ENCODE measurements at regions not wholly inside any gene's neighbourhood (a gene's known extent, or its start where the extent isn't known, plus 50 kb on each side); places are given as distances from the start of the nearest gene placed in this dataset.

DNA sequence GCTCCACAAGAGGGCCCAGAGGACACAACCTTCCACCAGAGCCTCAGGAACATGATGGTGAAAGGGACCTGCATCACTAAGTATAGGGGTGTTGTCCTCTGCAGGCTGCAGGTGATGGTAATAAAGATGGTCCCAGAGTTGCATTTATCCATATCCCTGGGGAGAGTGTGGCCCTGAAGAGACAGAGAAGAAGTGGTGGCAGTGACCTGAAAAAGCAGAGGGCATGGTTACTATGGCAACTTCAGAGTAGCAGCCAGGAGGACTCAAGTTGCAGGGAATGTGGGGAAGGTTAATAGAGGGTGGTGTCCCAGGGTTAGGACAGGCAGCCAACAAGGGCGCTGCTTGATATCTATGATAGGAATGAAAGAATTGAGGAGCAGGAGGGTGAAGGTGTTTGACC, 57.1 kb downstream of the HLA-A start:
- TF ChIP-seq, protein P1, sequence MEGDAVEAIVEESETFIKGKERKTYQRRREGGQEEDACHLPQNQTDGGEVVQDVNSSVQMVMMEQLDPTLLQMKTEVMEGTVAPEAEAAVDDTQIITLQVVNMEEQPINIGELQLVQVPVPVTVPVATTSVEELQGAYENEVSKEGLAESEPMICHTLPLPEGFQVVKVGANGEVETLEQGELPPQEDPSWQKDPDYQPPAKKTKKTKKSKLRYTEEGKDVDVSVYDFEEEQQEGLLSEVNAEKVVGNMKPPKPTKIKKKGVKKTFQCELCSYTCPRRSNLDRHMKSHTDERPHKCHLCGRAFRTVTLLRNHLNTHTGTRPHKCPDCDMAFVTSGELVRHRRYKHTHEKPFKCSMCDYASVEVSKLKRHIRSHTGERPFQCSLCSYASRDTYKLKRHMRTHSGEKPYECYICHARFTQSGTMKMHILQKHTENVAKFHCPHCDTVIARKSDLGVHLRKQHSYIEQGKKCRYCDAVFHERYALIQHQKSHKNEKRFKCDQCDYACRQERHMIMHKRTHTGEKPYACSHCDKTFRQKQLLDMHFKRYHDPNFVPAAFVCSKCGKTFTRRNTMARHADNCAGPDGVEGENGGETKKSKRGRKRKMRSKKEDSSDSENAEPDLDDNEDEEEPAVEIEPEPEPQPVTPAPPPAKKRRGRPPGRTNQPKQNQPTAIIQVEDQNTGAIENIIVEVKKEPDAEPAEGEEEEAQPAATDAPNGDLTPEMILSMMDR (IDR thresholded peaks at IDR 0.05), result no peak
- TF ChIP-seq POLR2AphosphoS5 (IDR thresholded peaks at IDR 0.05) (no peak), POLR2A (IDR thresholded peaks at IDR 0.05) (no peak)
- WGBS, result 87% methylated on average over 1 of the region's 1 CpG
- Histone ChIP-seq H3K27ac (no peak overlapping the region), H3K4me3 (no peak overlapping the region), H3K9me3 (no peaks in the 10 kb centered on the region), H3K27me3 (replicated peaks; ENCODE audit: insufficient read depth) (no peaks in the 10 kb centered on the region), H3K4me1 (replicated peaks) (no peaks in the 10 kb centered on the region), H3K36me3 (no peaks in the 10 kb centered on the region)
- DNase-seq (ENCODE audit: low spot score), result no peak
- intact Hi-C loops (cut with DNase I), result no loop called here

DNA sequence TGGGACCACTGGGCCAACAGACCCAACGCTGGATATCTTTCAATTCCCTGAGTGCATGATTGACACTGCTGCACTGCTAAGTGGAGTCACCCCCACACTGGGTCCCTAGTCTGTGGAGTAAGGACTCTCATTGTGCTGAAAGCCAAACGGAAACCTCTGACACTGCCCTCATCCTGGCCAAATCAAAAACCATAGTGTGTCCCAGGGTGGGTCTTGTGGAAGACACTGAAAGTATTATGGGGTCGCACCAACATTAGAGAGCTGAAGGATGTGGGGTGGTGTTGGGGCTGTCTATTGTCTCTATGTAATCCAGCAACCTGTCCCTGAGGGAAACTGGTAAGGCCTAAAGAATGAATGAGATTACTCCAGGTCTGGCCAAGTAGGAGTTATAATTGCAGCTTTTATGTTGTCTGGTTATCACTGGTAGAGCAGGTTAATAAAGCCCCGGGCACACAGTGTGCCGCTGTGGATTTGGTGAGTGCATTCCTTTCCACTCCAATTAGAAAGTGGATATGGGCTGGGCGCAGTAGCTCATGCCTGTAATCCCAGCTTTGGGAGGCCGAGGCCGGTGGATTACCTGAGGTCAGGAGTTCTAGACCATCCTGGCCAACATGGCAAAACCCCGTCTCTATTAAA, 57.9 kb downstream of the HLA-A start:
- no peaks in the 10 kb centered on the region for H3K36me3 ChIP-seq
- intact Hi-C loops (cut with DNase I), result no loop called here
- no peak overlapping the region for H3K4me3 ChIP-seq
- TF ChIP-seq POLR2A (IDR thresholded peaks at IDR 0.05) (no peak), POLR2AphosphoS5 (IDR thresholded peaks at IDR 0.05) (no peak)
- TF ChIP-seq, protein P1 (IDR thresholded peaks at IDR 0.05), result no peak
- no peaks in the 10 kb centered on the region for H3K4me1 ChIP-seq (replicated peaks)
- no peak for DNase-seq (ENCODE audit: low spot score)
- no peaks in the 10 kb centered on the region for H3K9me3 ChIP-seq
- H3K27ac ChIP-seq, result no peak overlapping the region
- WGBS, result 90% methylated on average over 9 of the region's 9 CpGs
- H3K27me3 ChIP-seq (replicated peaks; ENCODE audit: insufficient read depth), result no peaks in the 10 kb centered on the region

DNA sequence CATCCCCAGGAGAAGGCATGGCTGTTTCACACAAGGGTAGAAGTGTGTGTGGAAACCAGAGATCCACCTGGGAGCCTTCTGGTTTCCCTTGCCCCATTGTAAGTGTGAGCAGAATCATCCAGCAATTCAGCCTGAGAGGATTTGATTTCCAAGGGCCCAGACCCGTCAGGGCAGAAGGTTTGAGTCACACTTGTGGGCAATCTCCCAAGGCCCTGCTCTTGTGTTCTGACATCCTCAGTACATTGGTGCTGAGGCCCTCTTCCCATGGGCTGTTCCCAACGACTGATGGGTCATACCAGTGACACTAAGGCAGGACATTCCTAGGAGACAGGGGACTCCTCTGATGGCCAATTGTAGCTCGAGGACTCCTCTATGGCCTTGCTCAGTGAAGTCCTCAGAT, 58.2 kb upstream of the POLR1H start:
- no peak overlapping the region for H3K27ac ChIP-seq
- no peaks in the 10 kb centered on the region for H3K36me3 ChIP-seq
- no peaks in the 10 kb centered on the region for H3K27me3 ChIP-seq (replicated peaks; ENCODE audit: insufficient read depth)
- 72% methylated on average over 3 of the region's 3 CpGs for WGBS
- TF ChIP-seq POLR2A (IDR thresholded peaks at IDR 0.05) (no peak), POLR2AphosphoS5 (IDR thresholded peaks at IDR 0.05) (no peak)
- TF ChIP-seq, protein P1 (IDR thresholded peaks at IDR 0.05), result no peak
- no peaks in the 10 kb centered on the region for H3K9me3 ChIP-seq
- no peak overlapping the region for H3K4me3 ChIP-seq
- intact Hi-C loops (cut with DNase I), result no loop called here
- no peak for DNase-seq (ENCODE audit: low spot score)
- no peaks in the 10 kb centered on the region for H3K4me1 ChIP-seq (replicated peaks)

DNA sequence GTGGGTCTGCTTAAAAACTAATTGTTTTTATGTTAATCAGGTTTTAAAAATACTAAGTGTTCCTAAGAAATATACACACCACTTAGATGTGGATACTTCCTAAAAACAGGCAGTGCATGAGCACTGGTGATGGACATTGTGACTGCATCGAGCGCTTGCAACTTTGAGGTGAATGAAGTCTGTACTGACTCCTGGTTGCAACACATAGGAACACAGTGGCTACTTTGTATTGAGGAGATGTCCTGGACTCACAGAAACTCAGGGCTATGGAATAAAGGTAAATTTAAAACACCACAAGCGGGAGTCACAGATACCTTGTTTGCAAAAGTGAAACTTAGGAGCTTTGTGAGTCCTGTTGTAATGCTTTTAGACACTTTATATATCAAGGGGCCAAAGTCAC, 55.6 kb upstream of the POLR1H start:
- Histone ChIP-seq H3K4me1 (replicated peaks) (no peaks in the 10 kb centered on the region), H3K9me3 (no peaks in the 10 kb centered on the region), H3K27me3 (replicated peaks; ENCODE audit: insufficient read depth) (no peaks in the 10 kb centered on the region), H3K27ac (no peak overlapping the region), H3K4me3 (no peak overlapping the region), H3K36me3 (no peaks in the 10 kb centered on the region)
- WGBS, result 94% methylated on average over 3 of the region's 3 CpGs
- TF ChIP-seq POLR2A (IDR thresholded peaks at IDR 0.05) (no peak), POLR2AphosphoS5 (IDR thresholded peaks at IDR 0.05) (no peak)
- TF ChIP-seq, protein P1 (IDR thresholded peaks at IDR 0.05), result no peak
- DNase-seq (ENCODE audit: low spot score), result no peak
- intact Hi-C loops (cut with DNase I), result no loop called here
